SK-N-SH (cell line): ENCODE measurements at regions not wholly inside any gene's neighbourhood (a gene's known extent, or its start where the extent isn't known, plus 50 kb on each side); places are given as distances from the start of the nearest gene placed in this dataset.

Experiments
- CTCF ChIA-PET: fragments of 300-600, 350-600 bp; formaldehyde crosslinking; extraction: SDS; loops from one replicate; lab custom pipeline; 2021; lab: Yijun Ruan, JAX
- POLR2A ChIA-PET: fragments of 350-600 bp; sonication (Branson Sonifier 250); formaldehyde crosslinking; extraction: SDS; loops from one replicate; lab custom pipeline; 2020; ENCODE audit warnings: antibody characterized with exemption, inconsistent platforms; lab: Yijun Ruan, JAX
- DNase-seq: peaks from one replicate; pipeline ENCODE4 v3.0.0; 2012
- H2AFZ ChIP-seq: fragments of 200-600 bp; sonication (generic); 2 replicates; pipeline ENCODE4 v1.8.1; 2016; ENCODE audit warnings: antibody characterized with exemption, mild to moderate bottlenecking, low read depth
- H3F3A ChIP-seq: fragments of 200-600 bp; sonication (generic); replicated peaks from 2 replicates; pipeline ENCODE3; 2016; ENCODE audit warnings: antibody characterized with exemption, mild to moderate bottlenecking; ENCODE audit not compliant: insufficient read depth
- H3K27ac ChIP-seq, 2 experiments: fragments of 200-500 bp in 1 of 2; fragments of 200-600 bp in 1 of 2; sonication (Bioruptor generic) in 1 of 2; sonication (generic), shearing (Covaris generic) in 1 of 2; 2 replicates each; pipeline versions ENCODE4 v1.5.1 to v1.6.1; 2014 to 2016; ENCODE audit warnings: low read depth in 2 of 2, inconsistent platforms in 1 of 2, low read length in 1 of 2, mild to moderate bottlenecking in 1 of 2, mixed read lengths in 1 of 2
- H3K27me3 ChIP-seq: fragments of 200-600 bp; sonication (generic), shearing (Covaris generic); 2 replicates; pipeline ENCODE4 v1.6.1; 2016; ENCODE audit warnings: mixed run types; ENCODE audit not compliant: insufficient read depth
- H3K36me3 ChIP-seq, 2 experiments: fragments of 200-500 bp in 1 of 2; fragments of 200-600 bp in 1 of 2; sonication (Bioruptor generic) in 1 of 2; sonication (generic) in 1 of 2; replicated peaks in 1 of 2; 2 replicates each; pipeline versions ENCODE3 to v1.5.1; 2014 to 2016; ENCODE audit warnings: low read length in 1 of 2, mild to moderate bottlenecking in 1 of 2; ENCODE audit not compliant: insufficient read depth in 2 of 2, control insufficient read depth in 1 of 2
- H3K4me1 ChIP-seq, 2 experiments: fragments of 200-500 bp in 1 of 2; fragments of 200-600 bp in 1 of 2; sonication (Bioruptor generic) in 1 of 2; sonication (generic), shearing (Covaris generic) in 1 of 2; 2 replicates each; pipeline versions ENCODE4 v1.5.1 to v1.6.1; 2014 to 2016; ENCODE audit warnings: low read depth in 1 of 2, low read length in 1 of 2, mixed run types in 1 of 2; ENCODE audit not compliant: insufficient read depth in 2 of 2, control insufficient read depth in 1 of 2
- H3K4me2 ChIP-seq: fragments of 200-600 bp; sonication (generic), shearing (Covaris generic); 2 replicates; pipeline ENCODE4 v1.6.1; 2017; ENCODE audit warnings: mixed run types
- H3K4me3 ChIP-seq, 2 experiments: fragments of 200-500 bp in 1 of 2; fragments of 200-600 bp in 1 of 2; sonication (Bioruptor generic) in 1 of 2; sonication (generic), shearing (Covaris generic) in 1 of 2; 2 replicates each; pipeline versions ENCODE4 v1.5.1 to v1.8.1; 2014 to 2016; ENCODE audit warnings: low read depth in 2 of 2, inconsistent platforms in 1 of 2, low read length in 1 of 2, mild to moderate bottlenecking in 1 of 2, mixed read lengths in 1 of 2, moderate library complexity in 1 of 2
- H3K79me2 ChIP-seq: fragments of 200-600 bp; sonication (generic); 2 replicates; pipeline ENCODE4 v1.8.1; 2017; ENCODE audit warnings: mild to moderate bottlenecking; ENCODE audit not compliant: insufficient read depth
- H3K9ac ChIP-seq: fragments of 200-600 bp; sonication (generic); 2 replicates; pipeline ENCODE4 v1.6.1; 2017; ENCODE audit warnings: mixed run types
- H3K9me2 ChIP-seq: fragments of 200-600 bp; sonication (generic); 2 replicates; pipeline ENCODE4 v1.6.1; 2017; ENCODE audit warnings: mixed run types
- H3K9me3 ChIP-seq: fragments of 200-600 bp; sonication (generic); 2 replicates; pipeline ENCODE4 v1.6.1; 2017; ENCODE audit warnings: mixed run types, mild to moderate bottlenecking, moderate library complexity
- H4K20me1 ChIP-seq: fragments of 200-600 bp; sonication (generic); 2 replicates; pipeline ENCODE4 v1.6.1; 2017; ENCODE audit warnings: mild to moderate bottlenecking, mixed run types; ENCODE audit not compliant: insufficient read depth
- CHD2 ChIP-seq: fragments of 150-350 bp; IDR thresholded peaks from 2 replicates; pipeline ENCODE4 v1.6.1; 2018; ENCODE audit warnings: low read length; ENCODE audit not compliant: partially characterized antibody
- CTCF ChIP-seq: fragments of 200-600 bp; sonication (generic); IDR thresholded peaks from 2 replicates; pipeline ENCODE4 v1.6.1; 2017; ENCODE audit warnings: antibody characterized with exemption, mild to moderate bottlenecking, moderate library complexity
- EP300 ChIP-seq, 2 experiments: IDR thresholded peaks; 2 replicates each; pipeline versions ENCODE4 v1.4.0 to v1.6.1; 2012; ENCODE audit warnings: borderline replicate concordance in 1 of 2, low read depth in 1 of 2, low read length in 1 of 2
- FOXJ3 ChIP-seq: sonication (generic); formaldehyde crosslinking; IDR thresholded peaks from 2 replicates; pipeline ENCODE4 v1.5.1; 2020; ENCODE audit warnings: mild to moderate bottlenecking, missing genetic modification reagents
- NFIC ChIP-seq: IDR thresholded peaks from 2 replicates; pipeline ENCODE4 v1.4.0; 2012; ENCODE audit warnings: borderline replicate concordance
- POLR2AphosphoS5 ChIP-seq: IDR thresholded peaks from 2 replicates; pipeline ENCODE4 v1.6.1; 2012; ENCODE audit warnings: low read depth, low read length
- RCOR1 ChIP-seq: fragments of 150-350 bp; IDR thresholded peaks from 2 replicates; pipeline ENCODE4 v1.6.1; 2017; ENCODE audit warnings: antibody characterized with exemption, low read length
- REST ChIP-seq: IDR thresholded peaks from 2 replicates; pipeline ENCODE4 v1.6.1; 2012; ENCODE audit warnings: mild to moderate bottlenecking, low read depth, low read length, moderate library complexity
- SIN3A ChIP-seq: IDR thresholded peaks from 2 replicates; pipeline ENCODE4 v1.6.1; 2012; ENCODE audit warnings: low read depth, mild to moderate bottlenecking, low read length, moderate library complexity, borderline replicate concordance
- ZBTB33 ChIP-seq: IDR thresholded peaks from 2 replicates; pipeline ENCODE4 v1.4.0; 2012; ENCODE audit warnings: low read depth, borderline replicate concordance
- WGBS: methylation state at CpG from one replicate; pipeline ENCODE4 v1.1.6; 2017; ENCODE audit warnings: low lambda C conversion rate; 5-methylcytosine and 5-hydroxymethylcytosine counted together

GRCh38 chr2:138112536-138112935 lies 148.3 kb downstream of the HNMT start:
- Histone ChIP-seq H3F3A (peaks cover 10% of the 10 kb centered on the region), H3K36me3 (no peaks in the 10 kb centered on the region), H3K4me2 (no peak overlapping the region), H3K4me3 (no peak overlapping the region), H3K79me2 (no peaks in the 10 kb centered on the region), H3K9ac (no peak overlapping the region), H2AFZ (no peak overlapping the region), H3K27me3 (no peaks in the 10 kb centered on the region), H3K9me3 (no peaks in the 10 kb centered on the region), H4K20me1 (no peaks in the 10 kb centered on the region), H3K27ac (no peak overlapping the region), H3K9me2 (no peaks in the 10 kb centered on the region), H3K4me1 (no peaks in the 10 kb centered on the region)
- no peak for DNase-seq
- WGBS = 59% methylated on average over 1 of the region's 1 CpG
- CTCF ChIA-PET = interaction anchor here (1.5 kb wide), 1 partner anchor 22 kb away, joined by 4 read pairs; no protein-coding TSS in a partner anchor
- POLR2A ChIA-PET = no interaction called here
- no peak for TF ChIP-seq FOXJ3 (CRISPR knock-in tag)
- TF ChIP-seq CHD2 = no peak
- no peak for TF ChIP-seq SIN3A
- no peak for TF ChIP-seq CTCF
- no peak for TF ChIP-seq RCOR1
- no peak for TF ChIP-seq ZBTB33
- TF ChIP-seq REST = no peak
- no peak for TF ChIP-seq POLR2AphosphoS5
- TF ChIP-seq NFIC = no peak
- TF ChIP-seq EP300 (IDR thresholded peaks at IDR 0.05; ENCODE audit: borderline replicate concordance in 1 of 2, low read depth in 1 of 2, low read length in 1 of 2) = no peak
